ENCODE measurements at regions not wholly inside any gene's neighbourhood (a gene's known extent, or its start where the extent isn't known, plus 50 kb on each side); places are given as distances from the start of the nearest gene placed in this dataset.

GRCh38 chr1:215482079-215482478 lies 85.0 kb upstream of the KCTD3 start:
- no peak overlapping the region for H3K4me3 ChIP-seq (replicated peaks; ENCODE audit: low read depth, low read length)
- no peak for DNase-seq (ENCODE audit: extremely low read depth, low read depth)
- TF ChIP-seq CTCF (IDR thresholded peaks at IDR 0.05; ENCODE audit: low read depth, low read length, missing control alignments), result no peak

GRCh38 chr1:215484171-215484939 lies 82.7 kb upstream of the KCTD3 start:
- no peak overlapping the region for H3K4me3 ChIP-seq (replicated peaks; ENCODE audit: low read depth, low read length)
- no peak for TF ChIP-seq CTCF (IDR thresholded peaks at IDR 0.05; ENCODE audit: low read depth, low read length, missing control alignments)
- no peak for DNase-seq (ENCODE audit: extremely low read depth, low read depth)

GRCh38 chr1:215487466-215487865 lies 79.6 kb upstream of the KCTD3 start:
- TF ChIP-seq CTCF (IDR thresholded peaks at IDR 0.05; ENCODE audit: low read depth, low read length, missing control alignments), result no peak
- no peak overlapping the region for H3K4me3 ChIP-seq (replicated peaks; ENCODE audit: low read depth, low read length)
- DNase-seq (ENCODE audit: extremely low read depth, low read depth), result no peak

- no peak for DNase-seq (ENCODE audit: extremely low read depth, low read depth)
- TF ChIP-seq CTCF (IDR thresholded peaks at IDR 0.05; ENCODE audit: low read depth, low read length, missing control alignments), result no peak
- H3K4me3 ChIP-seq (replicated peaks; ENCODE audit: low read depth, low read length), result no peak overlapping the region
Measured at GRCh38 chr1:215488850-215489249, 78.3 kb upstream of the KCTD3 start.

GRCh38 chr1:215489771-215490565 lies 77.1 kb upstream of the KCTD3 start:
- DNase-seq (ENCODE audit: extremely low read depth, low read depth), result no peak
- TF ChIP-seq CTCF (IDR thresholded peaks at IDR 0.05; ENCODE audit: low read depth, low read length, missing control alignments), result no peak
- H3K4me3 ChIP-seq (replicated peaks; ENCODE audit: low read depth, low read length), result no peak overlapping the region

- TF ChIP-seq CTCF (IDR thresholded peaks at IDR 0.05; ENCODE audit: low read depth, low read length, missing control alignments), result no peak
- no peak for DNase-seq (ENCODE audit: extremely low read depth, low read depth)
- no peak overlapping the region for H3K4me3 ChIP-seq (replicated peaks; ENCODE audit: low read depth, low read length)
Measured at GRCh38 chr1:215497528-215497927, 69.6 kb upstream of the KCTD3 start.

Measured in HFF-Myc (cell line).